ENCODE measurements at regions not wholly inside any gene's neighbourhood (a gene's known extent, or its start where the extent isn't known, plus 50 kb on each side); places are given as distances from the start of the nearest gene placed in this dataset.

DNA sequence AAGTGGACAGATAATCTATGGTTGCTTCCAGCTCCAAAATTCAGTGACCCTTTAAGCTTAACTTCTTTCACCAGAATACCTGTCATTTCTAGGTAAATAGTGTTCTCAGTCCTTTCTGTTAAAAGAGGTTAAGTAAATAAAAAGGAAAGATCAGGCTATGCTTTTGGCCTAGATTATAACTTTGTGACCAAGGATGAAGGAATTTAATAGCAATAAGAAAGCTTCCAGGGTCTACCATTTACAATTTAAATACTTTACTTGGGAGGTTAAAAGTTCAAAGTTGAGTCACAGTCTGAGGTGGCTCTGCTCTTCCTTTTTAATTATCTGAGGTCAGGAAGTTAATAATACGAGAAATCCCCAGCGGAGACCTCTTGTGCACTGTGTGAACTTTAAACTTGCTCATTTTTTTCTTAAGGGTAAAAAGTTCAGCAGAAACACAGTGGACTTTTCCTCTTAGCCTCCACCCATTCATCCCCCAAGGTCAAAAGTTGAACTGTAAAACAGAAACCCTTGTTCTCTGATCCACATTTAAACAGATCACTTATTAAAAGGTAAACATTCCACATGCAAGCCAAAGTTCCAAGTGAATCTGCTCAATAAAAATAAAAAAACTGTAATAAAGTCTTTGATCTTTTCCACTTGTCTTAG lies 187.1 kb downstream of the NRIP1 start:
- Histone ChIP-seq H3K9me2 (ENCODE audit: insufficient read depth) (no peaks in the 10 kb centered on the region), H3K36me3 (ENCODE audit: low read depth) (no peaks in the 10 kb centered on the region), H3K4me2 (peak overlapping the region; percentile 52), H3K27ac (peak overlapping the region; percentile 87), H3F3A (ENCODE audit: insufficient read depth, low read depth) (peaks cover 27% of the 10 kb centered on the region), H3K4me1 (replicated peaks; ENCODE audit: insufficient read depth) (peaks cover 89% of the 10 kb centered on the region), H2AFZ (no peak overlapping the region), H3K79me2 (ENCODE audit: low read depth) (peaks cover 6% of the 10 kb centered on the region; the same call in 1 of the 2 replicates), H3K27me3 (ENCODE audit: insufficient read depth, low read depth) (no peaks in the 10 kb centered on the region), H4K20me1 (ENCODE audit: insufficient read depth) (no peaks in the 10 kb centered on the region), H3K9me3 (ENCODE audit: insufficient read depth, low read depth) (0 out of 2 replicates have a peak, but pooled peaks cover 4% of the 10 kb centered on the region), H3K4me3 (peak overlapping the region; percentile 19; the same call in 1 of the 2 replicates)
- intact Hi-C loops (cut with micrococcal nuclease; ENCODE audit: unreplicated experiment): loop anchor here (1.0 to 5.0 kb wide), 4 partner anchors 24 to 185 kb away; partner anchors contain the start of gene NRIP1
- BruUV-seq (replicated peaks): no TSS peak
- ChIA-PET POLR2A (ENCODE audit: unreplicated experiment) (interaction anchor here (0.6 to 0.7 kb wide), 3 partner anchors 39 to 203 kb away, joined by 3 to 5 read pairs (median 4); no protein-coding TSS in a partner anchor), CTCF (interaction anchor here (1.2 kb wide), 1 partner anchor 34 kb away, joined by 4 read pairs; no protein-coding TSS in a partner anchor)
- DNase-seq: peak in 1 of 2 experiments; percentile 93
- TF ChIP-seq, protein P1, sequence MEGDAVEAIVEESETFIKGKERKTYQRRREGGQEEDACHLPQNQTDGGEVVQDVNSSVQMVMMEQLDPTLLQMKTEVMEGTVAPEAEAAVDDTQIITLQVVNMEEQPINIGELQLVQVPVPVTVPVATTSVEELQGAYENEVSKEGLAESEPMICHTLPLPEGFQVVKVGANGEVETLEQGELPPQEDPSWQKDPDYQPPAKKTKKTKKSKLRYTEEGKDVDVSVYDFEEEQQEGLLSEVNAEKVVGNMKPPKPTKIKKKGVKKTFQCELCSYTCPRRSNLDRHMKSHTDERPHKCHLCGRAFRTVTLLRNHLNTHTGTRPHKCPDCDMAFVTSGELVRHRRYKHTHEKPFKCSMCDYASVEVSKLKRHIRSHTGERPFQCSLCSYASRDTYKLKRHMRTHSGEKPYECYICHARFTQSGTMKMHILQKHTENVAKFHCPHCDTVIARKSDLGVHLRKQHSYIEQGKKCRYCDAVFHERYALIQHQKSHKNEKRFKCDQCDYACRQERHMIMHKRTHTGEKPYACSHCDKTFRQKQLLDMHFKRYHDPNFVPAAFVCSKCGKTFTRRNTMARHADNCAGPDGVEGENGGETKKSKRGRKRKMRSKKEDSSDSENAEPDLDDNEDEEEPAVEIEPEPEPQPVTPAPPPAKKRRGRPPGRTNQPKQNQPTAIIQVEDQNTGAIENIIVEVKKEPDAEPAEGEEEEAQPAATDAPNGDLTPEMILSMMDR (conservative IDR thresholded peaks at IDR 0.05): no peak
- TF ChIP-seq EZH2 (IDR thresholded peaks at IDR 0.05; ENCODE audit: low read depth): no peak

- no peak overlapping the region for H3K4me3 ChIP-seq
- TF ChIP-seq, protein P1 (conservative IDR thresholded peaks at IDR 0.05): no peak
- no peak for TF ChIP-seq EZH2 (IDR thresholded peaks at IDR 0.05; ENCODE audit: low read depth)
- no peaks in the 10 kb centered on the region for H3K27me3 ChIP-seq (ENCODE audit: insufficient read depth, low read depth)
- ChIA-PET CTCF (interaction anchor here (0.6 kb wide), 1 partner anchor 756 kb away, joined by 4 read pairs; no protein-coding TSS in a partner anchor), POLR2A (ENCODE audit: unreplicated experiment) (interaction anchor here (0.7 kb wide), 1 partner anchor 334 kb away, joined by 7 read pairs; no protein-coding TSS in a partner anchor)
- no peak overlapping the region for H2AFZ ChIP-seq
- H3K4me2 ChIP-seq: peak overlapping the region; percentile 52
- H3K36me3 ChIP-seq (ENCODE audit: low read depth): no peaks in the 10 kb centered on the region
- H3K9me2 ChIP-seq (ENCODE audit: insufficient read depth): no peaks in the 10 kb centered on the region
- H4K20me1 ChIP-seq (ENCODE audit: insufficient read depth): no peaks in the 10 kb centered on the region
- DNase-seq: no peak
- H3K9me3 ChIP-seq (ENCODE audit: insufficient read depth, low read depth): 0 out of 2 replicates have a peak, but pooled peaks cover 4% of the 10 kb centered on the region
- intact Hi-C loops (cut with micrococcal nuclease; ENCODE audit: unreplicated experiment): loop anchor here (2.0 to 5.0 kb wide), 2 partner anchors 80 to 186 kb away; partner anchors contain the start of gene NRIP1
- BruUV-seq (replicated peaks): no TSS peak
- 0 out of 2 replicates have a peak, but pooled peaks cover under 1% of the 10 kb centered on the region for H3K79me2 ChIP-seq (ENCODE audit: low read depth)
- H3K27ac ChIP-seq: peak overlapping the region; percentile 87
- peaks cover 81% of the 10 kb centered on the region for H3K4me1 ChIP-seq (replicated peaks; ENCODE audit: insufficient read depth)
- peaks cover 24% of the 10 kb centered on the region for H3F3A ChIP-seq (ENCODE audit: insufficient read depth, low read depth)
These were observed 188.3 kb downstream of the NRIP1 start for GRCh38 chr21:14876524-14876840.

GRCh38 chr21:14875704-14876523 lies 188.9 kb downstream of the NRIP1 start:
- H3K4me1 ChIP-seq (replicated peaks; ENCODE audit: insufficient read depth): peaks cover 81% of the 10 kb centered on the region
- ChIA-PET CTCF (interaction anchor here (0.6 kb wide), 1 partner anchor 756 kb away, joined by 4 read pairs; no protein-coding TSS in a partner anchor), POLR2A (ENCODE audit: unreplicated experiment) (interaction anchor here (0.7 kb wide), 1 partner anchor 335 kb away, joined by 7 read pairs; no protein-coding TSS in a partner anchor)
- H3K9me2 ChIP-seq (ENCODE audit: insufficient read depth): no peaks in the 10 kb centered on the region
- peaks cover 24% of the 10 kb centered on the region for H3F3A ChIP-seq (ENCODE audit: insufficient read depth, low read depth)
- no peak for DNase-seq
- TF ChIP-seq, protein P1 (conservative IDR thresholded peaks at IDR 0.05): no peak
- TF ChIP-seq EZH2 (IDR thresholded peaks at IDR 0.05; ENCODE audit: low read depth): no peak
- H3K4me2 ChIP-seq: peak overlapping the region; percentile 52
- intact Hi-C loops (cut with micrococcal nuclease; ENCODE audit: unreplicated experiment): loop anchor here (2.0 to 5.0 kb wide), 2 partner anchors 81 to 186 kb away; partner anchors contain the start of gene NRIP1
- H3K4me3 ChIP-seq: no peak overlapping the region
- H3K27ac ChIP-seq: peak overlapping the region; percentile 87
- BruUV-seq (replicated peaks): no TSS peak
- H3K79me2 ChIP-seq (ENCODE audit: low read depth): no peaks in the 10 kb centered on the region
- no peaks in the 10 kb centered on the region for H3K36me3 ChIP-seq (ENCODE audit: low read depth)
- no peaks in the 10 kb centered on the region for H4K20me1 ChIP-seq (ENCODE audit: insufficient read depth)
- no peaks in the 10 kb centered on the region for H3K27me3 ChIP-seq (ENCODE audit: insufficient read depth, low read depth)
- 0 out of 2 replicates have a peak, but pooled peaks cover 4% of the 10 kb centered on the region for H3K9me3 ChIP-seq (ENCODE audit: insufficient read depth, low read depth)
- no peak overlapping the region for H2AFZ ChIP-seq
